Chondrocyte (in vitro differentiated cells): ENCODE measurements at regions not wholly inside any gene's neighbourhood (a gene's known extent, or its start where the extent isn't known, plus 50 kb on each side); places are given as distances from the start of the nearest gene placed in this dataset.
"Not testable (repeated sequence)": the region's sequence is repeated elsewhere in the genome, so short reads cannot be mapped to it uniquely, and the experiment has no call there.

ENCODE experiments used
- DNase-seq: peaks from one replicate; pipeline ENCODE4 v3.0.0; 2021; ENCODE audit warnings: mixed read lengths, low spot score
- H3K27ac Mint-ChIP-seq: one replicate; pipeline ENCODE4 v1.8.0; 2021; ENCODE audit warnings: mild to moderate bottlenecking, moderate library complexity, mixed read lengths; ENCODE audit not compliant: unreplicated experiment
- H3K27me3 Mint-ChIP-seq: 2 replicates; pipeline ENCODE4 v1.8.0; 2021; ENCODE audit warnings: low read depth, mixed read lengths
- H3K36me3 Mint-ChIP-seq: 2 replicates; pipeline ENCODE4 v1.8.0; 2021; ENCODE audit warnings: low read depth, mixed read lengths
- H3K4me1 Mint-ChIP-seq: 2 replicates; pipeline ENCODE4 v1.8.0; 2021; ENCODE audit warnings: low read depth, mild to moderate bottlenecking, mixed read lengths
- H3K4me3 Mint-ChIP-seq: one replicate; pipeline ENCODE4 v1.8.0; 2021; ENCODE audit warnings: mild to moderate bottlenecking, moderate library complexity, mixed read lengths; ENCODE audit not compliant: unreplicated experiment
- H3K9me3 Mint-ChIP-seq: 2 replicates; pipeline ENCODE4 v1.8.0; 2021; ENCODE audit warnings: low read depth, mixed read lengths

- not testable (repeated sequence) for DNase-seq, H3K36me3 Mint-ChIP-seq, H3K9me3 Mint-ChIP-seq, H3K4me1 Mint-ChIP-seq, H3K27me3 Mint-ChIP-seq
- H3K4me3 Mint-ChIP-seq: peak overlapping the region; percentile 72
- H3K27ac Mint-ChIP-seq: peak overlapping the region; percentile 45
Observed at GRCh38 chr15:32536507-32537172, 56.6 kb upstream of the GOLGA8N start.

- not testable (repeated sequence) for H3K27me3 Mint-ChIP-seq, H3K36me3 Mint-ChIP-seq, H3K9me3 Mint-ChIP-seq, DNase-seq, H3K4me1 Mint-ChIP-seq, H3K4me3 Mint-ChIP-seq, H3K27ac Mint-ChIP-seq
Observed at GRCh38 chr15:32536057-32536493, 57.2 kb upstream of the GOLGA8N start.

GRCh38 chr15:32535150-32535898, 57.9 kb upstream of the GOLGA8N start:
- not testable (repeated sequence) for H3K4me1 Mint-ChIP-seq, H3K27ac Mint-ChIP-seq, DNase-seq, H3K27me3 Mint-ChIP-seq, H3K36me3 Mint-ChIP-seq, H3K4me3 Mint-ChIP-seq, H3K9me3 Mint-ChIP-seq

- not testable (repeated sequence) for H3K4me1 Mint-ChIP-seq, H3K36me3 Mint-ChIP-seq, DNase-seq, H3K4me3 Mint-ChIP-seq, H3K27me3 Mint-ChIP-seq, H3K9me3 Mint-ChIP-seq, H3K27ac Mint-ChIP-seq
Observed at GRCh38 chr15:32522900-32523299, 67.5 kb upstream of the GOLGA8O start.

GRCh38 chr15:32522421-32522820, 67.0 kb upstream of the GOLGA8O start:
- H3K4me3 Mint-ChIP-seq, H3K27me3 Mint-ChIP-seq, H3K4me1 Mint-ChIP-seq, H3K9me3 Mint-ChIP-seq, H3K36me3 Mint-ChIP-seq, DNase-seq: not testable (repeated sequence)
- peak overlapping the region; percentile 69 for H3K27ac Mint-ChIP-seq

- not testable (repeated sequence) for H3K4me3 Mint-ChIP-seq, H3K4me1 Mint-ChIP-seq, H3K27me3 Mint-ChIP-seq, H3K36me3 Mint-ChIP-seq, H3K27ac Mint-ChIP-seq, DNase-seq, H3K9me3 Mint-ChIP-seq
Observed at GRCh38 chr15:32518976-32519375, 63.5 kb upstream of the GOLGA8O start.

GRCh38 chr15:32518013-32518412, 62.6 kb upstream of the GOLGA8O start:
- not testable (repeated sequence) for H3K36me3 Mint-ChIP-seq, H3K4me1 Mint-ChIP-seq, H3K4me3 Mint-ChIP-seq, H3K27ac Mint-ChIP-seq, DNase-seq, H3K27me3 Mint-ChIP-seq, H3K9me3 Mint-ChIP-seq

GRCh38 chr15:32516954-32517353, 61.5 kb upstream of the GOLGA8O start:
- not testable (repeated sequence) for DNase-seq, H3K27ac Mint-ChIP-seq, H3K4me3 Mint-ChIP-seq, H3K4me1 Mint-ChIP-seq, H3K36me3 Mint-ChIP-seq, H3K9me3 Mint-ChIP-seq, H3K27me3 Mint-ChIP-seq

GRCh38 chr15:32513378-32513777, 57.9 kb upstream of the GOLGA8O start:
- not testable (repeated sequence) for H3K36me3 Mint-ChIP-seq, H3K9me3 Mint-ChIP-seq, H3K4me1 Mint-ChIP-seq, DNase-seq, H3K27me3 Mint-ChIP-seq, H3K4me3 Mint-ChIP-seq, H3K27ac Mint-ChIP-seq

- H3K27me3 Mint-ChIP-seq: not testable (repeated sequence)
Observed at GRCh38 chr15:32510027-32510426, 54.6 kb upstream of the GOLGA8O start.

GRCh38 chr15:32508081-32508480, 52.6 kb upstream of the GOLGA8O start:
- H3K9me3 Mint-ChIP-seq, DNase-seq, H3K4me3 Mint-ChIP-seq, H3K27ac Mint-ChIP-seq, H3K27me3 Mint-ChIP-seq, H3K36me3 Mint-ChIP-seq, H3K4me1 Mint-ChIP-seq: not testable (repeated sequence)

More at GRCh38 chr15:32510027-32510426, 54.6 kb upstream of the GOLGA8O start:
- not testable (repeated sequence) for H3K4me1 Mint-ChIP-seq, H3K4me3 Mint-ChIP-seq, H3K9me3 Mint-ChIP-seq, H3K36me3 Mint-ChIP-seq, H3K27ac Mint-ChIP-seq, DNase-seq

GRCh38 chr15:32506787-32507186, 51.4 kb upstream of the GOLGA8O start:
- H3K4me1 Mint-ChIP-seq, H3K36me3 Mint-ChIP-seq, H3K27me3 Mint-ChIP-seq: not testable (repeated sequence)

GRCh38 chr15:32505633-32506032, 50.2 kb upstream of the GOLGA8O start:
- H3K9me3 Mint-ChIP-seq, H3K27ac Mint-ChIP-seq, H3K27me3 Mint-ChIP-seq, H3K4me3 Mint-ChIP-seq, DNase-seq, H3K36me3 Mint-ChIP-seq, H3K4me1 Mint-ChIP-seq: not testable (repeated sequence)

More at GRCh38 chr15:32506787-32507186, 51.4 kb upstream of the GOLGA8O start:
- not testable (repeated sequence) for H3K27ac Mint-ChIP-seq, DNase-seq, H3K4me3 Mint-ChIP-seq, H3K9me3 Mint-ChIP-seq
